K562 (cell line): ENCODE measurements at regions not wholly inside any gene's neighbourhood (a gene's known extent, or its start where the extent isn't known, plus 50 kb on each side); places are given as distances from the start of the nearest gene placed in this dataset.

Experiments used
- BRD9 ChIP-seq: fragments of 450-650 bp; IDR thresholded peaks from 2 replicates; pipeline ENCODE4 v1.6.1; 2018; ENCODE audit warnings: low read depth; ENCODE audit not compliant: partially characterized antibody
- DMBX1 ChIP-seq: fragments of 250-450 bp; sonication (Bioruptor Pico); IDR thresholded peaks from 2 replicates; pipeline ENCODE4 v1.8.0; 2022; ENCODE audit warnings: inconsistent platforms, mild to moderate bottlenecking, moderate library complexity, borderline replicate concordance
- EP300 ChIP-seq: IDR thresholded peaks from 2 replicates; pipeline ENCODE4 v1.6.1; 2012; ENCODE audit warnings: low read length, improper control_type of control experiment
- ETV6 ChIP-seq, 3 experiments: fragments of 150-350 bp in 1 of 3; sonication (generic) in 1 of 3; formaldehyde crosslinking in 1 of 3; IDR thresholded peaks; 2 replicates each; pipeline versions ENCODE4 v1.6.1 to v1.8.0; 2014 to 2022; ENCODE audit warnings: borderline replicate concordance in 2 of 3, low read depth in 2 of 3, antibody characterized with exemption in 1 of 3, low read length in 1 of 3, mild to moderate bottlenecking in 1 of 3, missing genetic modification reagents in 1 of 3
- ID3 ChIP-seq, 2 experiments: fragments of 250-450 bp in 1 of 2; fragments of 450-650 bp in 1 of 2; sonication (Bioruptor Pico) in 1 of 2; IDR thresholded peaks; 2 replicates each; pipeline versions ENCODE4 v1.6.1 to v1.8.0; 2016 to 2021; ENCODE audit warnings: mild to moderate bottlenecking in 2 of 2, moderate library complexity in 2 of 2, missing compliant biosample characterization in 1 of 2, missing genetic modification characterization in 1 of 2
- MEF2A ChIP-seq: IDR thresholded peaks from 2 replicates; pipeline ENCODE4 v1.6.1; 2011; ENCODE audit warnings: low read depth, mild to moderate bottlenecking, low read length, moderate library complexity; ENCODE audit not compliant: control insufficient read depth
- NFRKB ChIP-seq: fragments of 450-650 bp; IDR thresholded peaks from 2 replicates; pipeline ENCODE4 v1.6.1; 2016; ENCODE audit warnings: low read depth
- NR4A1 ChIP-seq, 2 experiments: fragments of 250-450 bp in 1 of 2; fragments of 450-650 bp in 1 of 2; sonication (Bioruptor Pico) in 1 of 2; IDR thresholded peaks; 2 replicates each; pipeline versions ENCODE4 v1.4.0 to v1.6.1; 2016 to 2020; ENCODE audit warnings: mild to moderate bottlenecking in 2 of 2, missing compliant biosample characterization in 1 of 2, missing genetic modification characterization in 1 of 2, moderate library complexity in 1 of 2
- SOX6 ChIP-seq: fragments of 450-650 bp; IDR thresholded peaks from 2 replicates; pipeline ENCODE4 v1.6.1; 2014; ENCODE audit warnings: mild to moderate bottlenecking
- ZNF239 ChIP-seq: fragments of 250-450 bp; sonication (Bioruptor Pico); IDR thresholded peaks from 2 replicates; pipeline ENCODE4 v1.4.0; 2020; ENCODE audit warnings: mild to moderate bottlenecking
- ZNF282 ChIP-seq: sonication (generic); formaldehyde crosslinking; IDR thresholded peaks from 2 replicates; pipeline ENCODE4 v1.8.1; 2023; ENCODE audit warnings: missing genetic modification reagents
- ZNF586 ChIP-seq: fragments of 450-650 bp; formaldehyde crosslinking; conservative IDR thresholded peaks from 2 replicates; pipeline ENCODE4 v1.4.0; 2020; ENCODE audit warnings: mild to moderate bottlenecking, moderate library complexity
- TF ChIP-seq, protein P1 (sequence below): fragments of 450-650 bp; IDR thresholded peaks from 2 replicates; pipeline ENCODE4 v1.6.1; 2016; ENCODE audit warnings: low read depth
- TF ChIP-seq, protein P2 (sequence below): fragments of 450-650 bp; formaldehyde crosslinking; IDR thresholded peaks from 2 replicates; pipeline ENCODE4 v1.4.0; 2020; ENCODE audit warnings: mild to moderate bottlenecking, mixed read lengths
- TF ChIP-seq, protein P3 (sequence below): fragments of 450-650 bp; formaldehyde crosslinking; IDR thresholded peaks from 2 replicates; pipeline ENCODE4 v1.4.0; 2022; ENCODE audit warnings: mild to moderate bottlenecking, moderate library complexity

GRCh38 chr4:10172278-10172921 is 55.8 kb upstream of the WDR1 start (continued):
- no peak for TF ChIP-seq ZNF239 (CRISPR knock-in tag)
- peak; percentile 26; the same call in 1 of the 2 replicates for TF ChIP-seq EP300
- TF ChIP-seq DMBX1 = peak; percentile 72; the same call in 1 of the 2 replicates
- no peak for TF ChIP-seq ID3 (CRISPR knock-in tag; IDR thresholded peaks at IDR 0.05)
- 0 out of 2 replicates have a peak, but pooled peaks have one; percentile 54 for TF ChIP-seq ID3 (tag; IDR thresholded peaks at IDR 0.05)
- TF ChIP-seq, protein P1, sequence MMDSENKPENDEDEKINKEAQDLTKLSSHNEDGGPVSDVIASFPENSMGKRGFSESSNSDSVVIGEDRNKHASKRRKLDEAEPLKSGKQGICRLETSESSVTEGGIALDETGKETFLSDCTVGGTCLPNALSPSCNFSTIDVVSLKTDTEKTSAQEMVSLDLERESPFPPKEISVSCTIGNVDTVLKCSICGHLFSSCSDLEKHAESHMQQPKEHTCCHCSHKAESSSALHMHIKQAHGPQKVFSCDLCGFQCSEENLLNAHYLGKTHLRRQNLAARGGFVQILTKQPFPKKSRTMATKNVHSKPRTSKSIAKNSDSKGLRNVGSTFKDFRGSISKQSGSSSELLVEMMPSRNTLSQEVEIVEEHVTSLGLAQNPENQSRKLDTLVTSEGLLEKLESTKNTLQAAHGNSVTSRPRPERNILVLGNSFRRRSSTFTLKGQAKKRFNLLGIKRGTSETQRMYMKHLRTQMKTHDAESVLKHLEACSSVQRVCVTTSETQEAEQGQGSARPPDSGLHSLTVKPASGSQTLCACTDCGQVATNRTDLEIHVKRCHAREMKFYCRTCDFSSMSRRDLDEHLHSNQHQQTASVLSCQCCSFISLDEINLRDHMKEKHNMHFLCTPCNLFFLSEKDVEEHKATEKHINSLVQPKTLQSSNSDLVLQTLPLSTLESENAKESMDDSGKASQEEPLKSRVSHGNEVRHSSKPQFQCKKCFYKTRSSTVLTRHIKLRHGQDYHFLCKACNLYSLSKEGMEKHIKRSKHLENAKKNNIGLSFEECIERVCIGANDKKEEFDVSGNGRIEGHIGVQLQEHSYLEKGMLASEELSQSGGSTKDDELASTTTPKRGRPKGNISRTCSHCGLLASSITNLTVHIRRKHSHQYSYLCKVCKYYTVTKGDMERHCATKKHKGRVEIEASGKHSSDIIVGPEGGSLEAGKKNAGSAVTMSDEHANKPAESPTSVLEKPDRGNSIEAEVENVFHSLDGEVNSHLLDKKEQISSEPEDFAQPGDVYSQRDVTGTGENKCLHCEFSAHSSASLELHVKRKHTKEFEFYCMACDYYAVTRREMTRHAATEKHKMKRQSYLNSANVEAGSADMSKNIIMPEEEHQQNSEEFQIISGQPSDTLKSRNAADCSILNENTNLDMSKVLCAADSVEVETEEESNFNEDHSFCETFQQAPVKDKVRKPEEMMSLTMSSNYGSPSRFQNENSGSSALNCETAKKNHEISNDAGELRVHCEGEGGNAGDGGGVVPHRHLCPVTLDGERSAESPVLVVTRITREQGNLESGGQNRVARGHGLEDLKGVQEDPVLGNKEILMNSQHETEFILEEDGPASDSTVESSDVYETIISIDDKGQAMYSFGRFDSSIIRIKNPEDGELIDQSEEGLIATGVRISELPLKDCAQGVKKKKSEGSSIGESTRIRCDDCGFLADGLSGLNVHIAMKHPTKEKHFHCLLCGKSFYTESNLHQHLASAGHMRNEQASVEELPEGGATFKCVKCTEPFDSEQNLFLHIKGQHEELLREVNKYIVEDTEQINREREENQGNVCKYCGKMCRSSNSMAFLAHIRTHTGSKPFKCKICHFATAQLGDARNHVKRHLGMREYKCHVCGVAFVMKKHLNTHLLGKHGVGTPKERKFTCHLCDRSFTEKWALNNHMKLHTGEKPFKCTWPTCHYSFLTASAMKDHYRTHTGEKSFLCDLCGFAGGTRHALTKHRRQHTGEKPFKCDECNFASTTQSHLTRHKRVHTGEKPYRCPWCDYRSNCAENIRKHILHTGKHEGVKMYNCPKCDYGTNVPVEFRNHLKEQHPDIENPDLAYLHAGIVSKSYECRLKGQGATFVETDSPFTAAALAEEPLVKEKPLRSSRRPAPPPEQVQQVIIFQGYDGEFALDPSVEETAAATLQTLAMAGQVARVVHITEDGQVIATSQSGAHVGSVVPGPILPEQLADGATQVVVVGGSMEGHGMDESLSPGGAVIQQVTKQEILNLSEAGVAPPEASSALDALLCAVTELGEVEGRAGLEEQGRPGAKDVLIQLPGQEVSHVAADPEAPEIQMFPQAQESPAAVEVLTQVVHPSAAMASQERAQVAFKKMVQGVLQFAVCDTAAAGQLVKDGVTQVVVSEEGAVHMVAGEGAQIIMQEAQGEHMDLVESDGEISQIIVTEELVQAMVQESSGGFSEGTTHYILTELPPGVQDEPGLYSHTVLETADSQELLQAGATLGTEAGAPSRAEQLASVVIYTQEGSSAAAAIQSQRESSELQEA = no peak
- TF ChIP-seq, protein P2, sequence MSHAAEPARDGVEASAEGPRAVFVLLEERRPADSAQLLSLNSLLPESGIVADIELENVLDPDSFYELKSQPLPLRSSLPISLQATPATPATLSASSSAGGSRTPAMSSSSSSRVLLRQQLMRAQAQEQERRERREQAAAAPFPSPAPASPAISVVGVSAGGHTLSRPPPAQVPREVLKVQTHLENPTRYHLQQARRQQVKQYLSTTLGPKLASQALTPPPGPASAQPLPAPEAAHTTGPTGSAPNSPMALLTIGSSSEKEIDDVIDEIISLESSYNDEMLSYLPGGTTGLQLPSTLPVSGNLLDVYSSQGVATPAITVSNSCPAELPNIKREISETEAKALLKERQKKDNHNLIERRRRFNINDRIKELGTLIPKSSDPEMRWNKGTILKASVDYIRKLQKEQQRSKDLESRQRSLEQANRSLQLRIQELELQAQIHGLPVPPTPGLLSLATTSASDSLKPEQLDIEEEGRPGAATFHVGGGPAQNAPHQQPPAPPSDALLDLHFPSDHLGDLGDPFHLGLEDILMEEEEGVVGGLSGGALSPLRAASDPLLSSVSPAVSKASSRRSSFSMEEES (CRISPR knock-in tag) = peak; percentile 5; the same call in 1 of the 2 replicates
- peak; percentile 72 for TF ChIP-seq BRD9
- TF ChIP-seq MEF2A = no peak
- 0 out of 2 replicates have a peak, but pooled peaks have one; percentile 16 for TF ChIP-seq SOX6
- TF ChIP-seq, protein P3, sequence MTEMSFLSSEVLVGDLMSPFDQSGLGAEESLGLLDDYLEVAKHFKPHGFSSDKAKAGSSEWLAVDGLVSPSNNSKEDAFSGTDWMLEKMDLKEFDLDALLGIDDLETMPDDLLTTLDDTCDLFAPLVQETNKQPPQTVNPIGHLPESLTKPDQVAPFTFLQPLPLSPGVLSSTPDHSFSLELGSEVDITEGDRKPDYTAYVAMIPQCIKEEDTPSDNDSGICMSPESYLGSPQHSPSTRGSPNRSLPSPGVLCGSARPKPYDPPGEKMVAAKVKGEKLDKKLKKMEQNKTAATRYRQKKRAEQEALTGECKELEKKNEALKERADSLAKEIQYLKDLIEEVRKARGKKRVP (CRISPR knock-in tag) = peak; percentile 74
- no peak for TF ChIP-seq ZNF282
- TF ChIP-seq ETV6 (IDR thresholded peaks at IDR 0.05; ENCODE audit: borderline replicate concordance in 1 of 2, low read depth in 2 of 2, low read length in 1 of 2) = no peak
- TF ChIP-seq ETV6 (CRISPR knock-in tag; IDR thresholded peaks at IDR 0.05; ENCODE audit: borderline replicate concordance) = no peak
- TF ChIP-seq NFRKB = peak; percentile 58; the same call in 1 of the 2 replicates
- TF ChIP-seq ZNF586 (CRISPR knock-in tag) = 0 out of 2 replicates have a peak, but pooled peaks have one; percentile 59
- no peak for TF ChIP-seq NR4A1 (CRISPR knock-in tag; IDR thresholded peaks at IDR 0.05)
- peak; percentile 69 for TF ChIP-seq NR4A1 (tag; IDR thresholded peaks at IDR 0.05)
